ENCODE measurements at regions not wholly inside any gene's neighbourhood (a gene's known extent, or its start where the extent isn't known, plus 50 kb on each side); places are given as distances from the start of the nearest gene placed in this dataset.

DNA sequence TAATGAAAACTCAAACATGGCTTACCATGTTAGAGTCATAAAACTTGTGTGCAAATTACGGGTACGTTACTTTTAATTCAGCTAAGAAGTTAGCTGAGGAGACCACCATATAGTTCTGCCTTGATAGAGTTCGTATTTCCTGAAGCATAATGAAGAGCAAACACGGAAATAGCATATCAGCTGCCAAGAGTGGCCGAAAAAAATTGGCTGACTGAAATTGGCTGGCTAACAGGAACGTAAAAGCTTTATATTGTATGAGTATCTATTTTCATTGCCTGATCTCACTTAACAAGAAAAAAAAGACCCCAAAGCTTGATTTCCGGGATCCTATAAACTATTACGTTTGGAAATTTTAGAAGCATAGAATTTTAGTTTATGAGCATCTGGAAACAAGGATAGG lies 1222.9 kb downstream of the ZPLD1 start:
- no peaks in the 10 kb centered on the region for H3K36me3 Mint-ChIP-seq (ENCODE audit: insufficient read depth in 1 of 3, low read depth in 3 of 3)
- Histone ChIP-seq H3K56ac (ENCODE audit: insufficient read length, low read depth, low read length) (no peak overlapping the region), H2AK5ac (ENCODE audit: insufficient read length, low read length) (no peak overlapping the region), H4K91ac (ENCODE audit: insufficient read length, low read depth, low read length) (no peak overlapping the region), H3K4ac (ENCODE audit: low read depth, low read length) (no peak overlapping the region), H3K27me3 (ENCODE audit: insufficient read depth, low read length) (no peaks in the 10 kb centered on the region), H4K20me1 (ENCODE audit: control insufficient read depth, insufficient read depth, insufficient read length) (no peaks in the 10 kb centered on the region), H3K23me2 (ENCODE audit: insufficient read length, low read depth, low read length, poor library complexity, severe bottlenecking) (no peaks in the 10 kb centered on the region), H2AFZ (ENCODE audit: low read length) (no peak overlapping the region), H3K23ac (ENCODE audit: insufficient read length, low read depth, low read length) (no peak overlapping the region), H3K79me2 (ENCODE audit: insufficient read depth, low read length) (no peaks in the 10 kb centered on the region), H3K4me2 (ENCODE audit: insufficient read depth, insufficient read length, low read length) (no peak overlapping the region), H4K8ac (replicated peaks; ENCODE audit: insufficient read length, low read depth, low read length) (no peak overlapping the region), H4K5ac (ENCODE audit: insufficient read length, low read depth, low read length) (no peak overlapping the region), H2BK5ac (ENCODE audit: insufficient read length, low read length) (no peak overlapping the region), H2BK15ac (ENCODE audit: low read depth, low read length) (no peak overlapping the region), H3K27ac (ENCODE audit: insufficient read length, low read depth, low read length) (no peak overlapping the region), H3K9ac (ENCODE audit: extremely low read depth, insufficient read length, low read length) (no peak overlapping the region), H3K18ac (ENCODE audit: insufficient read length, low read depth, low read length) (no peak overlapping the region), H2BK12ac (ENCODE audit: insufficient read length, low read depth, low read length) (no peak overlapping the region), H2BK20ac (ENCODE audit: low read depth, low read length, poor library complexity, severe bottlenecking) (no peak overlapping the region), H3K4me1 (ENCODE audit: insufficient read depth, low read length) (no peaks in the 10 kb centered on the region), H3K9me3 (ENCODE audit: control insufficient read depth, low read depth, low read length) (no peaks in the 10 kb centered on the region), H3K14ac (ENCODE audit: insufficient read depth, low read length) (no peak overlapping the region), H3T11ph (ENCODE audit: low read length) (no peak overlapping the region), H2BK120ac (ENCODE audit: low read depth, low read length, poor library complexity, severe bottlenecking) (no peak overlapping the region), H3K79me1 (ENCODE audit: insufficient read depth, low read depth, low read length, poor library complexity, severe bottlenecking) (no peaks in the 10 kb centered on the region)
- TF ChIP-seq, protein P1, sequence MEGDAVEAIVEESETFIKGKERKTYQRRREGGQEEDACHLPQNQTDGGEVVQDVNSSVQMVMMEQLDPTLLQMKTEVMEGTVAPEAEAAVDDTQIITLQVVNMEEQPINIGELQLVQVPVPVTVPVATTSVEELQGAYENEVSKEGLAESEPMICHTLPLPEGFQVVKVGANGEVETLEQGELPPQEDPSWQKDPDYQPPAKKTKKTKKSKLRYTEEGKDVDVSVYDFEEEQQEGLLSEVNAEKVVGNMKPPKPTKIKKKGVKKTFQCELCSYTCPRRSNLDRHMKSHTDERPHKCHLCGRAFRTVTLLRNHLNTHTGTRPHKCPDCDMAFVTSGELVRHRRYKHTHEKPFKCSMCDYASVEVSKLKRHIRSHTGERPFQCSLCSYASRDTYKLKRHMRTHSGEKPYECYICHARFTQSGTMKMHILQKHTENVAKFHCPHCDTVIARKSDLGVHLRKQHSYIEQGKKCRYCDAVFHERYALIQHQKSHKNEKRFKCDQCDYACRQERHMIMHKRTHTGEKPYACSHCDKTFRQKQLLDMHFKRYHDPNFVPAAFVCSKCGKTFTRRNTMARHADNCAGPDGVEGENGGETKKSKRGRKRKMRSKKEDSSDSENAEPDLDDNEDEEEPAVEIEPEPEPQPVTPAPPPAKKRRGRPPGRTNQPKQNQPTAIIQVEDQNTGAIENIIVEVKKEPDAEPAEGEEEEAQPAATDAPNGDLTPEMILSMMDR (conservative IDR thresholded peaks at IDR 0.05), result no peak
- peaks cover 13 to 15% of the 10 kb centered on the region in 2 experiments for H3K4me1 Mint-ChIP-seq
- no CpG with 5 or more reads among the region's 8 CpGs for WGBS (ENCODE audit: extremely low coverage, insufficient read length, low lambda C conversion rate)
- no peak overlapping the region for H3K27ac Mint-ChIP-seq
- no peak for DNase-seq
- no peak overlapping the region for H3K4me3 Mint-ChIP-seq
- no peaks in the 10 kb centered on the region for H3K9me3 Mint-ChIP-seq
- H3K27me3 Mint-ChIP-seq (ENCODE audit: low read depth), result no peaks in the 10 kb centered on the region
